Endodermal cell (in vitro differentiated cells): ENCODE measurements at regions not wholly inside any gene's neighbourhood (a gene's known extent, or its start where the extent isn't known, plus 50 kb on each side); places are given as distances from the start of the nearest gene placed in this dataset.

Experiments
- DNase-seq: peaks from one replicate; pipeline ENCODE4 v3.0.0-alpha.2; 2017
- H3K27ac ChIP-seq: 2 replicates; pipeline ENCODE4 v1.5.1; 2013; ENCODE audit warnings: mild to moderate bottlenecking, low read depth, low read length, moderate library complexity
- H3K27me3 ChIP-seq: 2 replicates; pipeline ENCODE4 v1.6.1; 2013; ENCODE audit warnings: mild to moderate bottlenecking, low read length, moderate library complexity; ENCODE audit not compliant: insufficient read depth, control insufficient read depth, poor library complexity, severe bottlenecking
- H3K36me3 ChIP-seq: 2 replicates; pipeline ENCODE4 v1.7.0; 2013; ENCODE audit warnings: mild to moderate bottlenecking, low read length, moderate library complexity; ENCODE audit not compliant: control insufficient read depth, insufficient read depth
- H3K4me1 ChIP-seq: one replicate; pipeline ENCODE4 v1.7.0; 2013; ENCODE audit warnings: low read length; ENCODE audit not compliant: control insufficient read depth, insufficient read depth
- H3K4me3 ChIP-seq: 2 replicates; pipeline ENCODE4 v1.5.1; 2013; ENCODE audit warnings: mild to moderate bottlenecking, low read length, moderate library complexity
- H3K9ac ChIP-seq: 2 replicates; pipeline ENCODE4 v1.6.1; 2013; ENCODE audit warnings: mild to moderate bottlenecking, low read length, moderate library complexity; ENCODE audit not compliant: poor library complexity, severe bottlenecking; ENCODE audit errors: extremely low read depth
- H3K9me3 ChIP-seq: 2 replicates; pipeline ENCODE4 v1.6.1; 2013; ENCODE audit warnings: mild to moderate bottlenecking, low read length, moderate library complexity; ENCODE audit not compliant: control insufficient read depth
- H3K27ac Mint-ChIP-seq: 2 replicates; pipeline ENCODE4 v1.8.0; 2020; ENCODE audit warnings: mixed read lengths
- H3K27me3 Mint-ChIP-seq: 2 replicates; pipeline ENCODE4 v1.8.0; 2021; ENCODE audit warnings: mild to moderate bottlenecking, mixed read lengths; ENCODE audit not compliant: insufficient read depth
- H3K36me3 Mint-ChIP-seq: 2 replicates; pipeline ENCODE4 v1.8.0; 2020; ENCODE audit warnings: low read depth, mixed read lengths
- H3K4me1 Mint-ChIP-seq: 2 replicates; pipeline ENCODE4 v1.8.0; 2020; ENCODE audit warnings: mixed read lengths
- H3K4me3 Mint-ChIP-seq: 2 replicates; pipeline ENCODE4 v1.8.0; 2020; ENCODE audit warnings: mild to moderate bottlenecking, moderate library complexity, mixed read lengths
- H3K9me3 Mint-ChIP-seq: 2 replicates; pipeline ENCODE4 v1.8.0; 2020; ENCODE audit warnings: mild to moderate bottlenecking, mixed read lengths
- CTCF ChIP-seq: fragments of 200-600 bp; sonication (generic); conservative IDR thresholded peaks from 2 replicates; pipeline ENCODE4 v1.5.0; 2021; ENCODE audit warnings: antibody characterized with exemption, mild to moderate bottlenecking
- WGBS, 2 experiments: methylation state at CpG; one replicate each; pipeline versions ENCODE4 v1.1.5 to v1.1.7; 2013; ENCODE audit warnings: missing lambda C conversion rate in 2 of 2, mixed read lengths in 1 of 2; ENCODE audit not compliant: insufficient coverage in 1 of 2, insufficient read length in 1 of 2; 5-methylcytosine and 5-hydroxymethylcytosine counted together

DNA sequence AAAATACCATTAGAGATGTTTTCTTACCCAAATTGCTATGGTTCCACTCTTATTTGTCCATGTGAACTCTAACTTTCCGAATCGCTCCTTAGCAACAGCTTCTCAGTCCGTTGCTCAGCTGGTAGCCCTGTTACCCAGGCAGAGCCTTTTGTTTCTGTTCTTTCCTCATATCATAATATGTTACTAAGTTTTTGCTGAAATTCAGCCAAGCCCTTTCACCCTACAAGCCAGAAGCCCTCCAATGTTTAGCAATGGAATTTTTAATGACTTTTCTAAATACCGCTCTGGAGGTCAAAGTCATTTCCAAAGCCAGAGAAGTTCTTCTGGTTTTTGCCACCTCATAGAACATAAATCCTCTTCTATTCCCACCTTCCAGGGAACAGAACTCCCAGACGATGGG, 1029.5 kb downstream of the C4orf33 start:
- no peaks in the 10 kb centered on the region for H3K27me3 Mint-ChIP-seq
- WGBS, 2 experiments = 68 to 88% methylated on average over 3 to 4 of the region's 5 CpGs
- no peaks in the 10 kb centered on the region for H3K9me3 ChIP-seq
- H3K9me3 Mint-ChIP-seq = peaks cover 6% of the 10 kb centered on the region
- H3K4me3 ChIP-seq = no peak overlapping the region
- H3K4me1 Mint-ChIP-seq = no peaks in the 10 kb centered on the region
- H3K4me3 Mint-ChIP-seq = no peak overlapping the region
- TF ChIP-seq CTCF = no peak
- no peak overlapping the region for H3K27ac ChIP-seq
- H3K36me3 ChIP-seq = no peaks in the 10 kb centered on the region
- H3K9ac ChIP-seq = no peak overlapping the region
- no peak overlapping the region for H3K27ac Mint-ChIP-seq
- H3K36me3 Mint-ChIP-seq = peaks cover 2% of the 10 kb centered on the region
- no peaks in the 10 kb centered on the region for H3K4me1 ChIP-seq
- DNase-seq = no peak
- H3K27me3 ChIP-seq = no peaks in the 10 kb centered on the region

- Histone ChIP-seq H3K27me3 (no peaks in the 10 kb centered on the region), H3K27ac (no peak overlapping the region), H3K4me1 (no peaks in the 10 kb centered on the region), H3K9ac (no peak overlapping the region), H3K4me3 (no peak overlapping the region), H3K9me3 (no peaks in the 10 kb centered on the region), H3K36me3 (no peaks in the 10 kb centered on the region)
- DNase-seq = no peak
- peaks cover 5% of the 10 kb centered on the region for H3K36me3 Mint-ChIP-seq
- H3K4me1 Mint-ChIP-seq = no peaks in the 10 kb centered on the region
- TF ChIP-seq CTCF = no peak
- H3K4me3 Mint-ChIP-seq = no peak overlapping the region
- H3K27me3 Mint-ChIP-seq = no peaks in the 10 kb centered on the region
- peaks cover 9% of the 10 kb centered on the region for H3K9me3 Mint-ChIP-seq
- H3K27ac Mint-ChIP-seq = no peak overlapping the region
Observed at GRCh38 chr4:130127297-130127696, 1031.3 kb downstream of the C4orf33 start.

- Histone ChIP-seq H3K9ac (no peak overlapping the region), H3K9me3 (peaks cover 10% of the 10 kb centered on the region), H3K27me3 (no peaks in the 10 kb centered on the region), H3K4me1 (no peaks in the 10 kb centered on the region), H3K27ac (no peak overlapping the region), H3K4me3 (no peak overlapping the region), H3K36me3 (no peaks in the 10 kb centered on the region)
- no peak for DNase-seq
- no peak for TF ChIP-seq CTCF
- Mint-ChIP-seq H3K9me3 (peaks cover 41% of the 10 kb centered on the region), H3K27ac (no peak overlapping the region), H3K36me3 (peaks cover 12% of the 10 kb centered on the region), H3K4me1 (no peaks in the 10 kb centered on the region), H3K4me3 (no peak overlapping the region), H3K27me3 (no peaks in the 10 kb centered on the region)
- WGBS, 2 experiments = 94 to 100% methylated on average over 1 to 3 of the region's 3 CpGs
Observed at GRCh38 chr4:130131536-130131935, 1035.6 kb downstream of the C4orf33 start.
